HUES48 (cell line): ENCODE measurements at regions not wholly inside any gene's neighbourhood (a gene's known extent, or its start where the extent isn't known, plus 50 kb on each side); places are given as distances from the start of the nearest gene placed in this dataset.

Experiments
- H3K27ac ChIP-seq: one replicate; pipeline ENCODE4 v1.7.0; 2013; ENCODE audit warnings: low read depth, low read length, inconsistent platforms
- H3K27me3 ChIP-seq: 2 replicates; pipeline ENCODE4 v1.6.1; 2013; ENCODE audit warnings: mild to moderate bottlenecking, low read length; ENCODE audit not compliant: control insufficient read depth, insufficient read depth
- H3K36me3 ChIP-seq: 2 replicates; pipeline ENCODE4 v1.6.1; 2013; ENCODE audit warnings: low read length; ENCODE audit not compliant: control insufficient read depth, insufficient read depth
- H3K4me1 ChIP-seq: 2 replicates; pipeline ENCODE4 v1.6.1; 2013; ENCODE audit warnings: mild to moderate bottlenecking, low read length; ENCODE audit not compliant: control insufficient read depth, insufficient read depth
- H3K4me3 ChIP-seq: 2 replicates; pipeline ENCODE4 v1.5.1; 2013; ENCODE audit warnings: mild to moderate bottlenecking, low read depth, low read length
- H3K9ac ChIP-seq: 2 replicates; pipeline ENCODE4 v1.6.1; 2013; ENCODE audit warnings: mild to moderate bottlenecking, low read depth, low read length, moderate library complexity
- H3K9me3 ChIP-seq: 2 replicates; pipeline ENCODE4 v1.6.1; 2013; ENCODE audit warnings: low read length; ENCODE audit not compliant: control insufficient read depth, insufficient read depth

DNA sequence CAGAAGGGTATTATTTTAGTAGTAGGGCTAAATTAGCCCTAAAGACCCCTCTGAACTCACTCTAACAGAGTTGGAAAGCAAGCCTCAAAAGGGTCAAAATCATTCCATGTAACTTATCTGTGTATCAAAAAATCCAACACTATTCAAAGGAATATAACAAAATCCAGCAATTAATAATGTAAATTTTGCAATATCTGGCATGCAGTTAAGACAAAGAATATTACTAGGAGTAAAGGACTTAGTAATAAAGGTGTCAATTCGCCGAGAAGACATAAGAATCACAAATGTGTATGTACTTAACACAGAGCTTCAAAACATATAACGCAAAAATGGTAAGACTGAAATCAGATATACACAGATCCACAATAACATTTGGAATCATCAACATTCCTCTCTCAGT lies 71.2 kb upstream of the PFN2 start:
- no peaks in the 10 kb centered on the region for H3K9me3 ChIP-seq
- no peak overlapping the region for H3K4me3 ChIP-seq
- H3K27me3 ChIP-seq: peaks cover 5% of the 10 kb centered on the region; the same call in 1 of the 2 replicates
- H3K36me3 ChIP-seq: no peaks in the 10 kb centered on the region
- H3K9ac ChIP-seq: no peak overlapping the region
- H3K4me1 ChIP-seq: peaks cover 11% of the 10 kb centered on the region
- no peak overlapping the region for H3K27ac ChIP-seq

GRCh38 chr3:150040097-150040496 lies 69.4 kb upstream of the PFN2 start:
- Histone ChIP-seq H3K36me3 (no peaks in the 10 kb centered on the region), H3K27me3 (peaks cover 20% of the 10 kb centered on the region), H3K4me3 (no peak overlapping the region), H3K4me1 (peaks cover 21% of the 10 kb centered on the region), H3K27ac (no peak overlapping the region), H3K9me3 (no peaks in the 10 kb centered on the region), H3K9ac (no peak overlapping the region)

DNA sequence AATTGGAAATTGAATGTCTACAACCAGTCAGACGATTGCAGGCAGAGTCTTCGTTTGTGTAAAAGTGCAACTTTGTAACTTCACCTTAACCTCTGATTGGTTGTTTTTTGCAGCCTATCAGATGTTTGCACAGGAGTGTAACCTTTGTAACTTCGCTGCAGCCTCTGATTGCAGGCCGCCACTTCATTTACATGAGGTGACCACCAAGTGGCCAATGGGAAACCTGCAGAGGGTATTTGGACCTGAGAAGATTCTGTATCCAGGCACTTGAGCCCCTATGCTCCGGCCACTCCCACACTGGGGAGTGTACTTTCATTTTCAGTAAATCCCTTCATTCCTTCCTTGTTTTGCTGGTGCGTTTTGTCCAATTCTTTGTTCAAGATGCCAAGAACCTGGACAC lies 68.1 kb upstream of the PFN2 start:
- peaks cover 33% of the 10 kb centered on the region for H3K4me1 ChIP-seq
- no peaks in the 10 kb centered on the region for H3K36me3 ChIP-seq
- peaks cover 32% of the 10 kb centered on the region for H3K27me3 ChIP-seq
- no peaks in the 10 kb centered on the region for H3K9me3 ChIP-seq
- no peak overlapping the region for H3K4me3 ChIP-seq
- no peak overlapping the region for H3K27ac ChIP-seq
- no peak overlapping the region for H3K9ac ChIP-seq

- Histone ChIP-seq H3K9ac (no peak overlapping the region), H3K4me1 (peaks cover 37% of the 10 kb centered on the region), H3K4me3 (no peak overlapping the region), H3K9me3 (no peaks in the 10 kb centered on the region), H3K36me3 (no peaks in the 10 kb centered on the region), H3K27me3 (peaks cover 40% of the 10 kb centered on the region), H3K27ac (no peak overlapping the region)
These were observed 66.1 kb upstream of the PFN2 start for GRCh38 chr3:150036780-150037179.

- H3K4me3 ChIP-seq: no peak overlapping the region
- peaks cover 40% of the 10 kb centered on the region for H3K27me3 ChIP-seq
- no peaks in the 10 kb centered on the region for H3K9me3 ChIP-seq
- no peaks in the 10 kb centered on the region for H3K36me3 ChIP-seq
- no peak overlapping the region for H3K9ac ChIP-seq
- H3K4me1 ChIP-seq: peaks cover 43% of the 10 kb centered on the region
- no peak overlapping the region for H3K27ac ChIP-seq
These were observed 65.4 kb upstream of the PFN2 start for GRCh38 chr3:150035910-150036612.

GRCh38 chr3:150035301-150035779 lies 64.6 kb upstream of the PFN2 start:
- H3K4me3 ChIP-seq: no peak overlapping the region
- H3K9ac ChIP-seq: no peak overlapping the region
- H3K9me3 ChIP-seq: no peaks in the 10 kb centered on the region
- peaks cover 43% of the 10 kb centered on the region for H3K4me1 ChIP-seq
- peak overlapping the region; percentile 29 for H3K27ac ChIP-seq
- H3K27me3 ChIP-seq: peaks cover 40% of the 10 kb centered on the region
- no peaks in the 10 kb centered on the region for H3K36me3 ChIP-seq

GRCh38 chr3:150033721-150034120 lies 63.0 kb upstream of the PFN2 start:
- H3K4me1 ChIP-seq: peaks cover 43% of the 10 kb centered on the region
- H3K4me3 ChIP-seq: no peak overlapping the region
- no peak overlapping the region for H3K27ac ChIP-seq
- no peaks in the 10 kb centered on the region for H3K9me3 ChIP-seq
- H3K27me3 ChIP-seq: peaks cover 40% of the 10 kb centered on the region
- H3K9ac ChIP-seq: no peak overlapping the region
- H3K36me3 ChIP-seq: no peaks in the 10 kb centered on the region

GRCh38 chr3:150030841-150031240 lies 60.1 kb upstream of the PFN2 start:
- Histone ChIP-seq H3K9me3 (no peaks in the 10 kb centered on the region), H3K27me3 (peaks cover 24% of the 10 kb centered on the region), H3K4me1 (peaks cover 28% of the 10 kb centered on the region), H3K36me3 (no peaks in the 10 kb centered on the region), H3K27ac (no peak overlapping the region), H3K9ac (no peak overlapping the region), H3K4me3 (no peak overlapping the region)

DNA sequence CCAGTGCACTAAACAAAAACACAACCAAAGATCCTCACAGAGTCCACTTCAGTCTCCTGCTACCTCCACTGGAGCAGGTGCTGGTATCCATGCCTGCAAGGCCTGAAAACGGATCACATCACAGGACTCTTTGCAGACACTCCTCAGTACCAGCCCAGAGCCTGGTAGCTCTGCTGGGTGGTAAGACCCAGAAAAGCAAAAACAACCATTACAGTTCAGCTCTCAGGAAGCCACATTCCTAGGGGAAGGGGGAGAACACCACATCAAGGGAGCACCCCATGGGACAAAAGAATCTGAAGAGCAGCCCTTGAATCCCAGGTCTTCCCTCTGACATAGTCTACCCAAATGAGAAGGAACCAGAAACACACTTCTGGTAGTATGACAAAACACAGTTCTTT lies 52.5 kb upstream of the PFN2 start:
- Histone ChIP-seq H3K9ac (no peak overlapping the region), H3K27ac (peak overlapping the region; percentile 37), H3K27me3 (no peaks in the 10 kb centered on the region), H3K36me3 (no peaks in the 10 kb centered on the region), H3K4me3 (no peak overlapping the region), H3K4me1 (peaks cover 14% of the 10 kb centered on the region), H3K9me3 (no peaks in the 10 kb centered on the region)

DNA sequence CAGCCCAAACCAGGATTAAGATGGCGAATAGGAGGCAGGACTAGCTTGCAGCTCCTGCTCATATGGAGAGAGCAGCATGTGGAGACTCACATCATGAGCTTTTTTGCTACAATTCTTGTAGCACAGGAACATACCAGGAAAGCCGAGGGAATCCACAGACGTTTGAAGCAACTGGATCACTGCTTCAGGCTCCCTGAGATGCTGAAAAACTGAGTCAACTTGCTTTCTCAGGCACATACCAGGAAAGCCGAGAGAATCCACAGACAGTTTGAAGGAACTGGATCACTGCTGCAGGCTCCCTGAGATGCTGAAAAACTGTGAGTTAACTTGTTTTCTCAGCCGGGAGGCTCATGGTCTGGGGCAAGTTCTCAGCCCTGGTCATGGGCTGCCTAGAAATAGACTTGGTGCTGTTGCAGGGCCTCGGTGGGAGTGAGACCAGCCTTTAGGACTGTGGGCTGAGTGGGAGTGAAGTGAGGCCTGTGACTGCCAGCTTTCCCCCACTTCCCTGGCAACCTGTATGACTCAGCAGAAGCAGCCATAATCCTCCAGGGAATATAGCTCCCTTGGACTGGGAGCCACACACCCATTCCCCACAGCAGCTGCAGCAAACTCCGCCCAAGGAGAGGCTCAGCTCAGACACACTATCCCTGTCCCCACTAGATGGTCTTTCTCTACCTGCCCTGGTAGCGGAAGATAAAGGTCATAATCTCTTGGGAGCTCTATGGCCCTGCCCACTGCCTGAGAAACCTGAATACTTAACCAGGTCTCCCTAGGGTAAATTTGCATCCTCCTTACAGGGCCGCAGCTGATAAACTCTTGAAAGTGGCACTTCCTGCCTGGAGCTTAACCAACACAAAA lies 51.9 kb upstream of the PFN2 start:
- Histone ChIP-seq H3K9ac (no peak overlapping the region), H3K27ac (peak overlapping the region; percentile 37)

DNA sequence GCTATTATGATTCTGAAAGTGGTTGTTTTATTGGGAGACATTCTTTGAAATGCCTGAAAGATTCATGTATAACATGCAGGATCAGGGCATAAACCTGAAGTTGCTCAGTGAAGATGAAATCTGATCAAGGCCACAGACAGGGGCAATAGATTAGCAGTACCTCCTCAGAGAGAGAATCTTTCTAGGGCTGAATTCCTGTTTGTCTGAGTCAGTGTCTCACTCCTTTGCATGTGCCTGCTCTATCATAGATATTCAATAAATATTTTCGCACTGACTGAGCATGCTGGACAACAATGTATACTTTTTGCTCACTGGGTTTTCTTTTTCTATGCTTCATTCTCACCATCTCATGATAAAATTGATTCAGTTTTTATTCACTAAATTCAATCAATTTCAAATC lies 49.8 kb upstream of the PFN2 start:
- Histone ChIP-seq H3K36me3 (no peaks in the 10 kb centered on the region), H3K4me1 (peaks cover 14% of the 10 kb centered on the region), H3K9me3 (no peaks in the 10 kb centered on the region), H3K4me3 (no peak overlapping the region), H3K27ac (no peak overlapping the region), H3K27me3 (no peaks in the 10 kb centered on the region), H3K9ac (no peak overlapping the region)

More for the DNA sequence above, 51.9 kb upstream of the PFN2 start:
- Histone ChIP-seq H3K36me3 (no peaks in the 10 kb centered on the region), H3K27me3 (no peaks in the 10 kb centered on the region), H3K4me1 (peaks cover 14% of the 10 kb centered on the region), H3K4me3 (no peak overlapping the region), H3K9me3 (no peaks in the 10 kb centered on the region)
